ENCODE measurements at regions not wholly inside any gene's neighbourhood (a gene's known extent, or its start where the extent isn't known, plus 50 kb on each side); places are given as distances from the start of the nearest gene placed in this dataset.

GRCh38 chr6:22717915-22718314 lies 148.5 kb downstream of the HDGFL1 start:
- 74 to 87% methylated on average over 5 of the region's 5 CpGs for WGBS, 2 donors
- H3K9ac ChIP-seq (ENCODE audit: insufficient read depth in 1 of 2, low read length in 2 of 2) = no peak overlapping the region
- H3K4me3 ChIP-seq = no peak overlapping the region
- no peaks in the 10 kb centered on the region for H3K36me3 ChIP-seq (ENCODE audit: control insufficient read depth in 4 of 4, insufficient read depth in 4 of 4, low read length in 4 of 4)
- TF ChIP-seq CTCF (IDR thresholded peaks at IDR 0.05; ENCODE audit: control extremely low read depth, extremely low read depth) = no peak
- ATAC-seq (ENCODE audit: insufficient read depth, low FRiP score) = no peak
- no peaks in the 10 kb centered on the region for H3K27me3 ChIP-seq (ENCODE audit: control insufficient read depth in 3 of 3, insufficient read depth in 3 of 3, low read length in 2 of 3)
- peaks cover 0 to 6% (median 0%) of the 10 kb centered on the region in 5 donors for H3K4me1 ChIP-seq (ENCODE audit: control insufficient read depth in 5 of 5, insufficient read depth in 5 of 5, low read length in 5 of 5)
- no peak overlapping the region for H3K27ac ChIP-seq (ENCODE audit: low read depth in 1 of 2, low read length in 1 of 2)
- DNase-seq = peak in 1 of 3 donors; percentile 23
- H3K9me3 ChIP-seq (ENCODE audit: control insufficient read depth in 4 of 4, insufficient read depth in 3 of 4, low read length in 3 of 4) = peaks cover 0 to 2% (median 0%) of the 10 kb centered on the region in 4 donors

GRCh38 chr6:22722913-22723312 lies 153.5 kb downstream of the HDGFL1 start:
- Histone ChIP-seq H3K4me1 (ENCODE audit: control insufficient read depth in 5 of 5, insufficient read depth in 5 of 5, low read length in 5 of 5) (peaks cover 0 to 16% (median 0%) of the 10 kb centered on the region in 5 donors), H3K9ac (ENCODE audit: insufficient read depth in 1 of 2, low read length in 2 of 2) (no peak overlapping the region), H3K36me3 (ENCODE audit: control insufficient read depth in 4 of 4, insufficient read depth in 4 of 4, low read length in 4 of 4) (no peaks in the 10 kb centered on the region), H3K27me3 (ENCODE audit: control insufficient read depth in 3 of 3, insufficient read depth in 3 of 3, low read length in 2 of 3) (no peaks in the 10 kb centered on the region), H3K4me3 (no peak overlapping the region), H3K9me3 (ENCODE audit: control insufficient read depth in 4 of 4, insufficient read depth in 3 of 4, low read length in 3 of 4) (peaks cover 0 to 3% (median 2%) of the 10 kb centered on the region in 4 donors), H3K27ac (ENCODE audit: low read depth in 1 of 2, low read length in 1 of 2) (no peak overlapping the region)
- no peak for DNase-seq
- 84 to 89% methylated on average over 1 of the region's 1 CpG for WGBS, 2 donors
- no peak for TF ChIP-seq CTCF (IDR thresholded peaks at IDR 0.05; ENCODE audit: control extremely low read depth, extremely low read depth)
- ATAC-seq (ENCODE audit: insufficient read depth, low FRiP score) = no peak

- no peak overlapping the region for H3K9ac ChIP-seq (ENCODE audit: insufficient read depth in 1 of 2, low read length in 2 of 2)
- no peak overlapping the region for H3K27ac ChIP-seq (ENCODE audit: low read depth in 1 of 2, low read length in 1 of 2)
- TF ChIP-seq CTCF (IDR thresholded peaks at IDR 0.05; ENCODE audit: control extremely low read depth, extremely low read depth) = no peak
- WGBS, 2 donors = 70 to 77% methylated on average over 4 of the region's 4 CpGs
- peaks cover 0 to 28% (median 5%) of the 10 kb centered on the region in 5 donors for H3K4me1 ChIP-seq (ENCODE audit: control insufficient read depth in 5 of 5, insufficient read depth in 5 of 5, low read length in 5 of 5)
- no peaks in the 10 kb centered on the region for H3K27me3 ChIP-seq (ENCODE audit: control insufficient read depth in 3 of 3, insufficient read depth in 3 of 3, low read length in 2 of 3)
- peak in 2 of 3 donors; percentile 49 to 55 for DNase-seq
- no peak overlapping the region for H3K4me3 ChIP-seq
- no peak for ATAC-seq (ENCODE audit: insufficient read depth, low FRiP score)
- H3K9me3 ChIP-seq (ENCODE audit: control insufficient read depth in 4 of 4, insufficient read depth in 3 of 4, low read length in 3 of 4) = peaks cover 0 to 3% (median 2%) of the 10 kb centered on the region in 4 donors
- H3K36me3 ChIP-seq (ENCODE audit: control insufficient read depth in 4 of 4, insufficient read depth in 4 of 4, low read length in 4 of 4) = no peaks in the 10 kb centered on the region
Measured at GRCh38 chr6:22726966-22727365, 157.6 kb downstream of the HDGFL1 start.

- no peaks in the 10 kb centered on the region for H3K36me3 ChIP-seq (ENCODE audit: control insufficient read depth in 4 of 4, insufficient read depth in 4 of 4, low read length in 4 of 4)
- H3K27ac ChIP-seq (ENCODE audit: low read depth in 1 of 2, low read length in 1 of 2) = no peak overlapping the region
- H3K4me1 ChIP-seq (ENCODE audit: control insufficient read depth in 5 of 5, insufficient read depth in 5 of 5, low read length in 5 of 5) = peaks cover 2 to 35% (median 5%) of the 10 kb centered on the region in 5 donors
- no peak overlapping the region for H3K4me3 ChIP-seq
- TF ChIP-seq CTCF (IDR thresholded peaks at IDR 0.05; ENCODE audit: control extremely low read depth, extremely low read depth) = no peak
- peak; percentile 67 to 92 (median 89) for DNase-seq
- H3K27me3 ChIP-seq (ENCODE audit: control insufficient read depth in 3 of 3, insufficient read depth in 3 of 3, low read length in 2 of 3) = no peaks in the 10 kb centered on the region
- H3K9ac ChIP-seq (ENCODE audit: insufficient read depth in 1 of 2, low read length in 2 of 2) = no peak overlapping the region
- WGBS, 2 donors = 70 to 82% methylated on average over 6 of the region's 6 CpGs
- H3K9me3 ChIP-seq (ENCODE audit: control insufficient read depth in 4 of 4, insufficient read depth in 3 of 4, low read length in 3 of 4) = peaks cover 0 to 3% (median under 1%) of the 10 kb centered on the region in 4 donors
- ATAC-seq (ENCODE audit: insufficient read depth, low FRiP score) = no peak
Measured at GRCh38 chr6:22727710-22728109, 158.3 kb downstream of the HDGFL1 start.

Measured in lung (tissue), 11 donors.